HepG2 (cell line): ENCODE measurements at regions not wholly inside any gene's neighbourhood (a gene's known extent, or its start where the extent isn't known, plus 50 kb on each side); places are given as distances from the start of the nearest gene placed in this dataset.

Experiments
- ATAC-seq: fragments of 200-7000 bp; cut with Tn5 transposase; 3 replicates; pipeline ENCODE4 v1.9.1; 2020; ENCODE audit warnings: mild to moderate bottlenecking, moderate library complexity
- BruUV-seq: library from RNA; stranded (reverse); fragments of 400-500 nt; replicated peaks from 2 replicates; lab custom pipeline; 2021; lab: Mats Ljungman, UMichigan
- CTCF ChIA-PET: fragments of 300-600 bp; formaldehyde crosslinking; extraction: SDS; loops from one replicate; lab custom pipeline; 2021; ENCODE audit warnings: low total read pairs, inconsistent platforms, low intra/inter-chr PET ratio; lab: Yijun Ruan, JAX
- POLR2A ChIA-PET: fragments of 350-600 bp; sonication (Branson Sonifier 250); formaldehyde crosslinking; loops from one replicate; lab custom pipeline; 2020; ENCODE audit warnings: antibody characterized with exemption, inconsistent platforms; lab: Yijun Ruan, JAX
- DNase-seq: peaks from one replicate; pipeline ENCODE4 v3.0.0-alpha.2; 2015; ENCODE audit warnings: low spot score
- FAIRE-seq: peaks from 3 replicates; lab custom pipeline; 2011; peaks lifted over from hg19 to GRCh38; lab: Jason Lieb, UNC
- H2AFZ ChIP-seq: one replicate; pipeline ENCODE4 v1.6.1; 2011; ENCODE audit warnings: low read length, inconsistent platforms
- H3K27ac ChIP-seq: fragments of 300-600 bp; 3 replicates; pipeline ENCODE4 v1.8.0; 2011; ENCODE audit warnings: mixed run types, mild to moderate bottlenecking, mixed read lengths, low read length, inconsistent platforms; ENCODE audit not compliant: insufficient read depth; ENCODE audit errors: extremely low read length
- H3K27me3 ChIP-seq, 2 experiments: fragments of 200-600 bp in 1 of 2; 2 replicates in 1 of 2; 3 replicates in 1 of 2; pipeline versions ENCODE4 v1.6.0 to v1.8.0; 2011; ENCODE audit warnings: low read length in 2 of 2, mild to moderate bottlenecking in 2 of 2, moderate library complexity in 2 of 2, inconsistent platforms in 1 of 2; ENCODE audit not compliant: insufficient read depth in 2 of 2, control insufficient read depth in 1 of 2
- H3K36me3 ChIP-seq, 2 experiments: fragments of 200-600 bp in 1 of 2; replicated peaks in 1 of 2; 2 replicates in 1 of 2; 3 replicates in 1 of 2; pipeline versions ENCODE4 v1.5.1 to v1.8.0; 2011; ENCODE audit warnings: low read length in 2 of 2, inconsistent platforms in 1 of 2; ENCODE audit not compliant: insufficient read depth in 2 of 2, control insufficient read depth in 1 of 2
- H3K4me1 ChIP-seq: 2 replicates; pipeline ENCODE4 v1.5.1; 2012; ENCODE audit warnings: low read length, inconsistent platforms; ENCODE audit not compliant: insufficient read depth
- H3K4me2 ChIP-seq: 2 replicates; pipeline ENCODE4 v1.6.0; 2011; ENCODE audit warnings: low read depth, low read length, inconsistent platforms
- H3K4me3 ChIP-seq, 3 experiments: fragments of 200-600 bp in 1 of 3; sonication (generic), shearing (Covaris generic) in 1 of 3; replicated peaks in 1 of 3; 2 replicates each; pipeline ENCODE4 v1.5.1; 2011 to 2016; ENCODE audit warnings: low read length in 3 of 3, inconsistent platforms in 2 of 3, low read depth in 2 of 3, mild to moderate bottlenecking in 2 of 3, control low read depth in 1 of 3, mixed read lengths in 1 of 3; ENCODE audit not compliant: insufficient read depth in 1 of 3
- H3K79me2 ChIP-seq: one replicate; pipeline ENCODE4 v1.6.1; 2011; ENCODE audit warnings: low read length, inconsistent platforms; ENCODE audit not compliant: insufficient read depth
- H3K9ac ChIP-seq: 2 replicates; pipeline ENCODE4 v1.6.0; 2011; ENCODE audit warnings: mild to moderate bottlenecking, low read depth, low read length, inconsistent platforms; ENCODE audit not compliant: insufficient read depth
- H3K9me3 ChIP-seq: 2 replicates; pipeline ENCODE4 v1.5.1; 2012; ENCODE audit warnings: mild to moderate bottlenecking, low read length
- H4K20me1 ChIP-seq: 2 replicates; pipeline ENCODE4 v1.6.0; 2011; ENCODE audit warnings: inconsistent platforms, mild to moderate bottlenecking, low read length, moderate library complexity; ENCODE audit not compliant: insufficient read depth
- HNRNPH1 ChIP-seq: fragments of 200-400 bp; formaldehyde crosslinking; optimal IDR thresholded peaks from 2 replicates; pipeline ENCODE3; 2017; ENCODE audit warnings: mild to moderate bottlenecking, low read depth, low read length
- KDM3A ChIP-seq: IDR thresholded peaks from 2 replicates; pipeline ENCODE4 v1.6.1; 2018; ENCODE audit warnings: low read depth, missing compliant biosample characterization
- PLRG1 ChIP-seq: fragments of 450-650 bp; conservative IDR thresholded peaks from 2 replicates; pipeline ENCODE4 v1.6.1; 2016
- TEAD2 ChIP-seq: sonication (generic); formaldehyde crosslinking; IDR thresholded peaks from 2 replicates; pipeline ENCODE4 v1.9.0; 2021; ENCODE audit warnings: missing genetic modification reagents
- ZNF773 ChIP-seq: sonication (generic); formaldehyde crosslinking; IDR thresholded peaks from 2 replicates; pipeline ENCODE4 v1.4.0; 2020; ENCODE audit warnings: missing genetic modification reagents, borderline replicate concordance
- ZSCAN12 ChIP-seq: sonication (generic); formaldehyde crosslinking; IDR thresholded peaks from 2 replicates; pipeline ENCODE4 v1.9.0; 2021; ENCODE audit warnings: mild to moderate bottlenecking, missing genetic modification reagents
- WGBS: methylation state at CpG from one replicate; pipeline ENCODE4 v1.1.6; 2017; ENCODE audit warnings: low lambda C conversion rate; 5-methylcytosine and 5-hydroxymethylcytosine counted together
- in situ Hi-C: cut with HindIII; loops from 2 replicates; pipeline ENCODE4 v1.10.0; 2017; ENCODE audit warnings: low pct_unique_long_range_greater_than_20kb; ENCODE audit not compliant: extremely low pct_ligation_motif_present
- intact Hi-C: fragments of 100-400 bp; cut with micrococcal nuclease; formaldehyde crosslinking; loops from one replicate; pipeline ENCODE4 v1.10.0; 2022; ENCODE audit not compliant: unreplicated experiment
- TF ChIP-seq, protein P1 (sequence below), 2 experiments: fragments of 450-650 bp in 1 of 2; sonication (generic) in 1 of 2; formaldehyde crosslinking in 1 of 2; IDR thresholded peaks; 2 replicates each; pipeline versions ENCODE4 v1.6.1 to v1.8.0; 2016 to 2022; ENCODE audit warnings: antibody characterized with exemption in 1 of 2, mild to moderate bottlenecking in 1 of 2, missing genetic modification reagents in 1 of 2
- TF ChIP-seq, protein P2 (sequence below): sonication (generic); formaldehyde crosslinking; IDR thresholded peaks from 2 replicates; pipeline ENCODE4 v1.4.0; 2020; ENCODE audit warnings: mild to moderate bottlenecking, missing genetic modification reagents
- TF ChIP-seq, protein P3 (sequence below): sonication (generic); formaldehyde crosslinking; IDR thresholded peaks from 2 replicates; pipeline ENCODE4 v1.4.0; 2020; ENCODE audit warnings: missing genetic modification reagents

DNA sequence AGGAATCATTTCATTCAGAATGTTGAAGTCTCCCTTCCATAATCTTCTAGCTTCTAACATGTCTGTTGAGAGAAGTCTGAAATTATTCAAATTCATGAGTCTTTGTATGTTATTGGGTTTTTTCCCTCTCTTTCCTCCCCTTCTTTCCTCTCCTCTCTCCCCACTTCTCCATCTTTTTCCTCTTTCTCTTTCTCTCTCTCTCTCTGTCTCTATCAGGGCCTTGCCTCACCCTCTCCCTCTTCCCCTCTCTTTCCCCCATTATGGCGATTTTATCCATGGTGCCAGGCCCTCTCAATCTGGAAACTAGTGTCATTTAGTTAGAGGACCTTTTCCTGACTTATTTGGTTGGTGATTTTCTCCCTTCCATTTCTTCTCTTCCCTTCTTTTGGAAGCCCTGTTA lies 147.3 kb downstream of the SST start (continued):
- TF ChIP-seq, protein P1, sequence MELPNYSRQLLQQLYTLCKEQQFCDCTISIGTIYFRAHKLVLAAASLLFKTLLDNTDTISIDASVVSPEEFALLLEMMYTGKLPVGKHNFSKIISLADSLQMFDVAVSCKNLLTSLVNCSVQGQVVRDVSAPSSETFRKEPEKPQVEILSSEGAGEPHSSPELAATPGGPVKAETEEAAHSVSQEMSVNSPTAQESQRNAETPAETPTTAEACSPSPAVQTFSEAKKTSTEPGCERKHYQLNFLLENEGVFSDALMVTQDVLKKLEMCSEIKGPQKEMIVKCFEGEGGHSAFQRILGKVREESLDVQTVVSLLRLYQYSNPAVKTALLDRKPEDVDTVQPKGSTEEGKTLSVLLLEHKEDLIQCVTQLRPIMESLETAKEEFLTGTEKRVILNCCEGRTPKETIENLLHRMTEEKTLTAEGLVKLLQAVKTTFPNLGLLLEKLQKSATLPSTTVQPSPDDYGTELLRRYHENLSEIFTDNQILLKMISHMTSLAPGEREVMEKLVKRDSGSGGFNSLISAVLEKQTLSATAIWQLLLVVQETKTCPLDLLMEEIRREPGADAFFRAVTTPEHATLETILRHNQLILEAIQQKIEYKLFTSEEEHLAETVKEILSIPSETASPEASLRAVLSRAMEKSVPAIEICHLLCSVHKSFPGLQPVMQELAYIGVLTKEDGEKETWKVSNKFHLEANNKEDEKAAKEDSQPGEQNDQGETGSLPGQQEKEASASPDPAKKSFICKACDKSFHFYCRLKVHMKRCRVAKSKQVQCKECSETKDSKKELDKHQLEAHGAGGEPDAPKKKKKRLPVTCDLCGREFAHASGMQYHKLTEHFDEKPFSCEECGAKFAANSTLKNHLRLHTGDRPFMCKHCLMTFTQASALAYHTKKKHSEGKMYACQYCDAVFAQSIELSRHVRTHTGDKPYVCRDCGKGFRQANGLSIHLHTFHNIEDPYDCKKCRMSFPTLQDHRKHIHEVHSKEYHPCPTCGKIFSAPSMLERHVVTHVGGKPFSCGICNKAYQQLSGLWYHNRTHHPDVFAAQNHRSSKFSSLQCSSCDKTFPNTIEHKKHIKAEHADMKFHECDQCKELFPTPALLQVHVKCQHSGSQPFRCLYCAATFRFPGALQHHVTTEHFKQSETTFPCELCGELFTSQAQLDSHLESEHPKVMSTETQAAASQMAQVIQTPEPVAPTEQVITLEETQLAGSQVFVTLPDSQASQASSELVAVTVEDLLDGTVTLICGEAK (IDR thresholded peaks at IDR 0.05): no peak
- TF ChIP-seq, protein P1 (CRISPR knock-in tag; IDR thresholded peaks at IDR 0.05): no peak
- TF ChIP-seq, all 625 proteins: peak for 0

DNA sequence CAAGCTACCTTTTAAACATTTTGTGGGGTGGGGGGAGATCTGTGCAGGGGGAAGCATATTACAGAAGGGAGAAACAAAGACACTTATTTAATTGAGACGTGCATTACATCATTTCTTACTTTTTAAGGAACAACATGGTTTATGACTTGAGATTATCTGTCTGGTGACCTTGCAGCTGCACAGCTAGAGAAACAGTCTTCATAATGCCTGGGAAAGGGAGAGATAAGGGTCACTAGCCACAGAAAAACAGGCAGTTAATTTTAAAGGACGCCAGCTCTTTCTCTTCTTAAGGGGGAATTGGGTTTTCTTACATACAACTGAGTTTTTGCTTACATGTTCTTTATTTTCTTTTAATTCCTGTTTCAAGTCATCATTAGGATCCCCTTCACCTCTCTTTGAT lies 147.9 kb downstream of the SST start:
- H3K4me3 ChIP-seq: no peak overlapping the region
- H3K4me1 ChIP-seq: no peaks in the 10 kb centered on the region
- DNase-seq: no peak
- no peak for FAIRE-seq
- no peak overlapping the region for H3K27ac ChIP-seq
- no peaks in the 10 kb centered on the region for H3K79me2 ChIP-seq
- no peak overlapping the region for H3K9ac ChIP-seq
- intact Hi-C loops (no loop called here), in situ Hi-C loops (no loop called here)
- 2% methylated on average over 2 of the region's 2 CpGs for WGBS
- no TSS peak for BruUV-seq
- no peaks in the 10 kb centered on the region for H3K36me3 ChIP-seq
- no peaks in the 10 kb centered on the region for H3K9me3 ChIP-seq
- H3K27me3 ChIP-seq: 0 out of 5 replicates have a peak, but pooled peaks cover 0 to 3% of the 10 kb centered on the region in 2 experiments
- ATAC-seq: no peak
- H4K20me1 ChIP-seq: no peaks in the 10 kb centered on the region
- H2AFZ ChIP-seq: no peak overlapping the region
- ChIA-PET POLR2A (no interaction called here), CTCF (no interaction called here)
- H3K4me2 ChIP-seq: no peak overlapping the region
- TF ChIP-seq PLRG1 (no peak), KDM3A (CRISPR knock-in tag) (no peak), TEAD2 (CRISPR knock-in tag) (no peak), HNRNPH1 (no peak), ZSCAN12 (no peak), ZNF773 (CRISPR knock-in tag) (no peak)
- TF ChIP-seq, protein P2, sequence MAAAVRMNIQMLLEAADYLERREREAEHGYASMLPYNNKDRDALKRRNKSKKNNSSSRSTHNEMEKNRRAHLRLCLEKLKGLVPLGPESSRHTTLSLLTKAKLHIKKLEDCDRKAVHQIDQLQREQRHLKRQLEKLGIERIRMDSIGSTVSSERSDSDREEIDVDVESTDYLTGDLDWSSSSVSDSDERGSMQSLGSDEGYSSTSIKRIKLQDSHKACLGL: no peak
- TF ChIP-seq, protein P3, sequence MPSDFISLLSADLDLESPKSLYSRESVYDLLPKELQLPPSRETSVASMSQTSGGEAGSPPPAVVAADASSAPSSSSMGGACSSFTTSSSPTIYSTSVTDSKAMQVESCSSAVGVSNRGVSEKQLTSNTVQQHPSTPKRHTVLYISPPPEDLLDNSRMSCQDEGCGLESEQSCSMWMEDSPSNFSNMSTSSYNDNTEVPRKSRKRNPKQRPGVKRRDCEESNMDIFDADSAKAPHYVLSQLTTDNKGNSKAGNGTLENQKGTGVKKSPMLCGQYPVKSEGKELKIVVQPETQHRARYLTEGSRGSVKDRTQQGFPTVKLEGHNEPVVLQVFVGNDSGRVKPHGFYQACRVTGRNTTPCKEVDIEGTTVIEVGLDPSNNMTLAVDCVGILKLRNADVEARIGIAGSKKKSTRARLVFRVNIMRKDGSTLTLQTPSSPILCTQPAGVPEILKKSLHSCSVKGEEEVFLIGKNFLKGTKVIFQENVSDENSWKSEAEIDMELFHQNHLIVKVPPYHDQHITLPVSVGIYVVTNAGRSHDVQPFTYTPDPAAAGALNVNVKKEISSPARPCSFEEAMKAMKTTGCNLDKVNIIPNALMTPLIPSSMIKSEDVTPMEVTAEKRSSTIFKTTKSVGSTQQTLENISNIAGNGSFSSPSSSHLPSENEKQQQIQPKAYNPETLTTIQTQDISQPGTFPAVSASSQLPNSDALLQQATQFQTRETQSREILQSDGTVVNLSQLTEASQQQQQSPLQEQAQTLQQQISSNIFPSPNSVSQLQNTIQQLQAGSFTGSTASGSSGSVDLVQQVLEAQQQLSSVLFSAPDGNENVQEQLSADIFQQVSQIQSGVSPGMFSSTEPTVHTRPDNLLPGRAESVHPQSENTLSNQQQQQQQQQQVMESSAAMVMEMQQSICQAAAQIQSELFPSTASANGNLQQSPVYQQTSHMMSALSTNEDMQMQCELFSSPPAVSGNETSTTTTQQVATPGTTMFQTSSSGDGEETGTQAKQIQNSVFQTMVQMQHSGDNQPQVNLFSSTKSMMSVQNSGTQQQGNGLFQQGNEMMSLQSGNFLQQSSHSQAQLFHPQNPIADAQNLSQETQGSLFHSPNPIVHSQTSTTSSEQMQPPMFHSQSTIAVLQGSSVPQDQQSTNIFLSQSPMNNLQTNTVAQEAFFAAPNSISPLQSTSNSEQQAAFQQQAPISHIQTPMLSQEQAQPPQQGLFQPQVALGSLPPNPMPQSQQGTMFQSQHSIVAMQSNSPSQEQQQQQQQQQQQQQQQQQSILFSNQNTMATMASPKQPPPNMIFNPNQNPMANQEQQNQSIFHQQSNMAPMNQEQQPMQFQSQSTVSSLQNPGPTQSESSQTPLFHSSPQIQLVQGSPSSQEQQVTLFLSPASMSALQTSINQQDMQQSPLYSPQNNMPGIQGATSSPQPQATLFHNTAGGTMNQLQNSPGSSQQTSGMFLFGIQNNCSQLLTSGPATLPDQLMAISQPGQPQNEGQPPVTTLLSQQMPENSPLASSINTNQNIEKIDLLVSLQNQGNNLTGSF (CRISPR knock-in tag): no peak
